Vagina (tissue), 2 donors: ENCODE measurements at regions not wholly inside any gene's neighbourhood (a gene's known extent, or its start where the extent isn't known, plus 50 kb on each side); places are given as distances from the start of the nearest gene placed in this dataset.

ENCODE experiments used
- DNase-seq, 2 donors: peaks; one replicate each; pipeline ENCODE4 v3.0.0-alpha.2; 2017; ENCODE audit errors: extremely low spot score in 2 of 2
- H3K27ac ChIP-seq: fragments of 200-600 bp; sonication (generic); one replicate; pipeline ENCODE4 v1.5.1; 2019
- H3K27me3 ChIP-seq: fragments of 200-600 bp; sonication (generic); one replicate; pipeline ENCODE4 v1.5.1; 2019
- H3K36me3 ChIP-seq, 2 donors: fragments of 200-600 bp; sonication (generic); one replicate each; pipeline ENCODE4 v1.5.1; 2017 to 2019
- H3K4me1 ChIP-seq: fragments of 200-600 bp; sonication (generic); one replicate; pipeline ENCODE4 v1.5.1; 2019
- H3K4me3 ChIP-seq, 2 donors: fragments of 200-600 bp; sonication (generic); 1 replicate in 1 of 2; 2 replicates in 1 of 2; pipeline ENCODE4 v1.5.1; 2016 to 2019
- H3K9me3 ChIP-seq: fragments of 200-600 bp; sonication (generic); one replicate; pipeline ENCODE4 v1.5.1; 2019
- POLR2A ChIP-seq, 2 donors: fragments of 450-650 bp; IDR thresholded peaks; one replicate each; pipeline ENCODE4 v1.6.1; 2017; ENCODE audit warnings: antibody characterized with exemption in 2 of 2, mild to moderate bottlenecking in 2 of 2, moderate library complexity in 2 of 2
- POLR2AphosphoS5 ChIP-seq, 2 donors: sonication (generic); formaldehyde crosslinking; IDR thresholded peaks; one replicate each; pipeline ENCODE4 v1.9.0; 2017; ENCODE audit warnings: antibody characterized with exemption in 2 of 2, mild to moderate bottlenecking in 2 of 2, low read depth in 1 of 2; ENCODE audit not compliant: insufficient read depth in 1 of 2
- intact Hi-C: fragments of 100-400 bp; cut with DNase I; formaldehyde crosslinking; loops from one replicate; pipeline ENCODE4 v1.15.1; 2023
- TF ChIP-seq, protein P1 (sequence below), 3 experiments: fragments of 450-650 bp in 2 of 3; fragments of 200-600 bp in 1 of 3; sonication (generic) in 1 of 3; IDR thresholded peaks; one replicate each; pipeline ENCODE4 v1.5.1; 2017 to 2019; ENCODE audit warnings: antibody characterized with exemption in 3 of 3, mild to moderate bottlenecking in 2 of 3, moderate library complexity in 2 of 3

GRCh38 chr16:79503511-79503910 is 97.0 kb downstream of the MAF start:
- no peaks in the 10 kb centered on the region for H3K4me1 ChIP-seq
- intact Hi-C loops = no loop called here
- no peak for TF ChIP-seq POLR2AphosphoS5 (IDR thresholded peaks at IDR 0.05; ENCODE audit: insufficient read depth in 1 of 2, low read depth in 1 of 2)
- TF ChIP-seq POLR2A (IDR thresholded peaks at IDR 0.05) = no peak
- no peaks in the 10 kb centered on the region for H3K9me3 ChIP-seq
- DNase-seq = no peak
- no peaks in the 10 kb centered on the region for H3K27me3 ChIP-seq
- H3K4me3 ChIP-seq = no peak overlapping the region
- no peaks in the 10 kb centered on the region for H3K36me3 ChIP-seq
- H3K27ac ChIP-seq = no peak overlapping the region

- no peaks in the 10 kb centered on the region for H3K36me3 ChIP-seq
- intact Hi-C loops = no loop called here
- no peaks in the 10 kb centered on the region for H3K4me1 ChIP-seq
- H3K4me3 ChIP-seq = no peak overlapping the region
- TF ChIP-seq POLR2A (IDR thresholded peaks at IDR 0.05) = no peak
- no peak for TF ChIP-seq POLR2AphosphoS5 (IDR thresholded peaks at IDR 0.05; ENCODE audit: insufficient read depth in 1 of 2, low read depth in 1 of 2)
- TF ChIP-seq, protein P1, sequence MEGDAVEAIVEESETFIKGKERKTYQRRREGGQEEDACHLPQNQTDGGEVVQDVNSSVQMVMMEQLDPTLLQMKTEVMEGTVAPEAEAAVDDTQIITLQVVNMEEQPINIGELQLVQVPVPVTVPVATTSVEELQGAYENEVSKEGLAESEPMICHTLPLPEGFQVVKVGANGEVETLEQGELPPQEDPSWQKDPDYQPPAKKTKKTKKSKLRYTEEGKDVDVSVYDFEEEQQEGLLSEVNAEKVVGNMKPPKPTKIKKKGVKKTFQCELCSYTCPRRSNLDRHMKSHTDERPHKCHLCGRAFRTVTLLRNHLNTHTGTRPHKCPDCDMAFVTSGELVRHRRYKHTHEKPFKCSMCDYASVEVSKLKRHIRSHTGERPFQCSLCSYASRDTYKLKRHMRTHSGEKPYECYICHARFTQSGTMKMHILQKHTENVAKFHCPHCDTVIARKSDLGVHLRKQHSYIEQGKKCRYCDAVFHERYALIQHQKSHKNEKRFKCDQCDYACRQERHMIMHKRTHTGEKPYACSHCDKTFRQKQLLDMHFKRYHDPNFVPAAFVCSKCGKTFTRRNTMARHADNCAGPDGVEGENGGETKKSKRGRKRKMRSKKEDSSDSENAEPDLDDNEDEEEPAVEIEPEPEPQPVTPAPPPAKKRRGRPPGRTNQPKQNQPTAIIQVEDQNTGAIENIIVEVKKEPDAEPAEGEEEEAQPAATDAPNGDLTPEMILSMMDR (IDR thresholded peaks at IDR 0.05) = no peak
- H3K27ac ChIP-seq = no peak overlapping the region
- DNase-seq = no peak
- no peaks in the 10 kb centered on the region for H3K9me3 ChIP-seq
- no peaks in the 10 kb centered on the region for H3K27me3 ChIP-seq
Measured at GRCh38 chr16:79501446-79501845, 99.1 kb downstream of the MAF start.

DNA sequence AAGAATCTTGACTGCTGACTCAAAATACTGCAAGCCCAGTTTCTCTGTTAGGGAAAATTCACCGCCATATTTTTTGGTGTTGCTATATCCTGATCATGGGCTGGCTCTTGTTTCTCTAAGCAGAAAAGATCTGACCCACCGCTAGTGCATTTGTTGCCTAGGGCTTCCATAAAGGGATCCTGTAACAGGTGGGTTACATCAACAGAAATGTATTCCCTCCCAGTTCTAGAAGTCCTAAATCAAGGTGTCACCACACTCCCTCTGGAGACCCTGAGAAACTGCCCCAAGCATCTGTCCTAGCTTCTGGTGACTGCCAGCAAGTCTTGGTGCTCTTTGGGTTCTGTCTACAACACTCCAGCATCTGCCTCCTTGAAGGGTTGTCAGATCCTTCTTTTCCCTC is 99.7 kb downstream of the MAF start:
- intact Hi-C loops = no loop called here
- TF ChIP-seq POLR2AphosphoS5 (IDR thresholded peaks at IDR 0.05; ENCODE audit: insufficient read depth in 1 of 2, low read depth in 1 of 2) = no peak
- TF ChIP-seq POLR2A (IDR thresholded peaks at IDR 0.05) = no peak
- TF ChIP-seq, protein P1 (IDR thresholded peaks at IDR 0.05) = no peak
- H3K4me1 ChIP-seq = no peaks in the 10 kb centered on the region

DNA sequence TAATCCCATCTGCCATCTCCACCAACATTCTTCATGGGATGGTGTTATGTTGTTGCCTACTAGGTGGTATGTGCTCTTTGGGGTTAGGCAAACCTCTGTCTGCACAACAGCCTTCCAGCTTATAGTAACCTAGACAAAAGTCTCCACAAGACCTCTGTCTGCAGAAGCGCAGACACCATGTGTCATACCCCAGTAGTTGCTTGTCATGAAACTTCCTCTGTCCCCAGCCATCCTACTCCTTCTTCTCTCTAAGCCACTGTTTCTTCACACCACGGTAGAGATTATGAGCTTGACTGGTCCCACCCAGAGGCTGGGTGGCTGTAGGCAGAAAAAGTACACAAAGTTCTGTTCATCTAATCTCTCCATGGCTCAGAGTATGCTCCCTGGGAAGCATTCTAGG is 100.3 kb downstream of the MAF start:
- no peaks in the 10 kb centered on the region for H3K36me3 ChIP-seq
- no peak overlapping the region for H3K27ac ChIP-seq
- no peaks in the 10 kb centered on the region for H3K4me1 ChIP-seq
- DNase-seq = no peak
- H3K27me3 ChIP-seq = no peaks in the 10 kb centered on the region
- intact Hi-C loops = no loop called here
- TF ChIP-seq POLR2AphosphoS5 (IDR thresholded peaks at IDR 0.05; ENCODE audit: insufficient read depth in 1 of 2, low read depth in 1 of 2) = no peak
- TF ChIP-seq, protein P1 (IDR thresholded peaks at IDR 0.05) = no peak
- no peak for TF ChIP-seq POLR2A (IDR thresholded peaks at IDR 0.05)
- H3K9me3 ChIP-seq = no peaks in the 10 kb centered on the region
- no peak overlapping the region for H3K4me3 ChIP-seq

More for the DNA sequence above, 99.7 kb downstream of the MAF start:
- H3K4me3 ChIP-seq = no peak overlapping the region
- H3K27me3 ChIP-seq = no peaks in the 10 kb centered on the region
- H3K9me3 ChIP-seq = no peaks in the 10 kb centered on the region
- H3K27ac ChIP-seq = no peak overlapping the region
- no peak for DNase-seq
- H3K36me3 ChIP-seq = no peaks in the 10 kb centered on the region

GRCh38 chr16:79498928-79499327 is 101.6 kb downstream of the MAF start:
- intact Hi-C loops = no loop called here
- no peak overlapping the region for H3K4me3 ChIP-seq
- no peak for DNase-seq
- no peaks in the 10 kb centered on the region for H3K9me3 ChIP-seq
- no peak overlapping the region for H3K27ac ChIP-seq
- no peaks in the 10 kb centered on the region for H3K36me3 ChIP-seq
- H3K4me1 ChIP-seq = no peaks in the 10 kb centered on the region
- H3K27me3 ChIP-seq = no peaks in the 10 kb centered on the region
- no peak for TF ChIP-seq POLR2AphosphoS5 (IDR thresholded peaks at IDR 0.05; ENCODE audit: insufficient read depth in 1 of 2, low read depth in 1 of 2)
- TF ChIP-seq, protein P1 (IDR thresholded peaks at IDR 0.05) = no peak
- no peak for TF ChIP-seq POLR2A (IDR thresholded peaks at IDR 0.05)
